ENCODE measurements at regions not wholly inside any gene's neighbourhood (a gene's known extent, or its start where the extent isn't known, plus 50 kb on each side); places are given as distances from the start of the nearest gene placed in this dataset.

GRCh38 chr16:79265701-79266100 is 334.8 kb downstream of the MAF start:
- Histone ChIP-seq H3K9me2 (replicated peaks; ENCODE audit: insufficient read depth) (no peaks in the 10 kb centered on the region), H4K20me1 (ENCODE audit: insufficient read depth, poor library complexity, severe bottlenecking) (no peaks in the 10 kb centered on the region), H3K79me2 (no peaks in the 10 kb centered on the region), H3K4me2 (no peak overlapping the region), H3K27ac (no peak overlapping the region), H3K9me3 (ENCODE audit: low read depth) (no peaks in the 10 kb centered on the region), H3K4me3 (no peak overlapping the region), H2AFZ (no peak overlapping the region), H3K36me3 (replicated peaks; ENCODE audit: insufficient read depth, low read depth) (no peaks in the 10 kb centered on the region), H3K4me1 (ENCODE audit: insufficient read depth) (no peaks in the 10 kb centered on the region), H3K27me3 (no peaks in the 10 kb centered on the region)
- TF ChIP-seq EZH2phosphoT487 (IDR thresholded peaks at IDR 0.05; ENCODE audit: low read depth, severe bottlenecking, unreplicated experiment) (no peak), CTCF (IDR thresholded peaks at IDR 0.05; ENCODE audit: poor library complexity) (no peak), EZH2 (IDR thresholded peaks at IDR 0.05; ENCODE audit: borderline replicate concordance) (no peak)
- 80% methylated on average over 4 of the region's 4 CpGs for WGBS (ENCODE audit: low lambda C conversion rate, missing lambda C conversion rate)
- DNase-seq (ENCODE audit: low spot score): no peak

DNA sequence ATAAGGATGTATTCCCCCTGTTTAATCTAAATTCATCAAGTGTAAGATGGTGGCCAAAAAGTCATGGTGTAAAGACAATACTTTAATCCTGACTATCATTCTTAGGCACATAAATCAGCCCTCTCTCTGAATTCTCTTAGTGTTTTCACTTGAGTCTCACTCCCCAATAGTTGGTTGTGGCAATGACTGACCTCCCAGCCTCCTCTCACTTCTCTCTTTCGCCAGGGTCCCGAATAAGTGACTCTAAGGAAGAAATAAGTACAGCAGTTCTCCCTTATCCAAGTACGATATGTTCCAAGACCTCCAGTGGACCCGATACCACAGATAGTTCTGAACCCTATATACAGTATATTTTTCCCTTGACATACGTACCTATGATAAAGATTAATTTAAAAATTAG is 335.3 kb downstream of the MAF start:
- DNase-seq (ENCODE audit: low spot score): no peak
- Histone ChIP-seq H3K79me2 (no peaks in the 10 kb centered on the region), H3K36me3 (replicated peaks; ENCODE audit: insufficient read depth, low read depth) (no peaks in the 10 kb centered on the region), H3K4me1 (ENCODE audit: insufficient read depth) (no peaks in the 10 kb centered on the region), H3K9me3 (ENCODE audit: low read depth) (no peaks in the 10 kb centered on the region), H3K4me2 (no peak overlapping the region), H3K27me3 (no peaks in the 10 kb centered on the region), H3K4me3 (no peak overlapping the region), H3K9me2 (replicated peaks; ENCODE audit: insufficient read depth) (no peaks in the 10 kb centered on the region), H4K20me1 (ENCODE audit: insufficient read depth, poor library complexity, severe bottlenecking) (no peaks in the 10 kb centered on the region), H2AFZ (no peak overlapping the region), H3K27ac (no peak overlapping the region)
- no peak for TF ChIP-seq EZH2phosphoT487 (IDR thresholded peaks at IDR 0.05; ENCODE audit: low read depth, severe bottlenecking, unreplicated experiment)
- TF ChIP-seq CTCF (IDR thresholded peaks at IDR 0.05; ENCODE audit: poor library complexity): no peak
- no peak for TF ChIP-seq EZH2 (IDR thresholded peaks at IDR 0.05; ENCODE audit: borderline replicate concordance)
- WGBS (ENCODE audit: low lambda C conversion rate, missing lambda C conversion rate): 87% methylated on average over 5 of the region's 5 CpGs

DNA sequence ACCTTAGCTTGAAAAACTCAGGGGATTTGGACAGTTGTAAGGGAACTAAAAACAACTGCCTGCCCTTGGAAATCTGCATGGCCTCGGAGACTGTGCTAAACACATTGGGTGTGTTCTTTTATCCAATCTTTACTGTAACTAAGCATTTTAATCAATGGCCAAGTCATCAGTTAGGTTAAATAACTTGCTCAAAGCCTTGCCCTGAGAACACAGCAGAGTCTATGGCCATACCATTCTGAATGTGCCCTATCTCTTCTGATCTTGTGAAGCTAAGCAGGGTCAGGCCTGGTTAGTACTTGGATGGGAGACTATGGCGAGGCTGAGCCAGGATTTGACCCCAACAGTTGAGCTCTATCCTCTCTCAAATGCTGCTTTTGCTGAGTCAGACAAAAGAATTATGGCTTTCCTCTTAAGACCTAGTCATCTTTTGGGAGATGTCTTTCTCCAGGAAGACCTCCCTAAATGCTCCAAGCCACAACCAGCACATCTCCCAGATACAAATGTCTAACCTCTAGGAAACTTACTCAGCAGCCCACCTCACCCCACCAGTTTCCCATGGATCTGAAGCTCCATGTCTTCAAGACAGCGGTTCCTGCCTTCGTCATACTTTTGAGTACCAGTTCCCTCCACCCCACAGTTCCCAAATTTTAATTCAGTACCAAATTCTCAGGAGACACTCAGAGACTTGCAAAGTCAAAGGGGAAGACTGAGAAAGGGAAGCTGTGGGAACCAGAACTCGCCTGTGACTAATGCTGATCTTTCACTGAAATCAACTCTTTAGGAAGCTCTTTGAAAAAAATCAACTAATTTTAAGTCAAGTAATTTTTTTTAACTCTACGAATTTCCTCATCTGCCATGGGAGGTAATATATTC is 336.1 kb downstream of the MAF start:
- WGBS (ENCODE audit: low lambda C conversion rate, missing lambda C conversion rate): 96% methylated on average over 6 of the region's 6 CpGs
- no peaks in the 10 kb centered on the region for H3K4me1 ChIP-seq (ENCODE audit: insufficient read depth)

More for the DNA sequence above, 336.1 kb downstream of the MAF start:
- Histone ChIP-seq H3K79me2 (no peaks in the 10 kb centered on the region), H3K27me3 (no peaks in the 10 kb centered on the region), H3K36me3 (replicated peaks; ENCODE audit: insufficient read depth, low read depth) (no peaks in the 10 kb centered on the region), H3K9me3 (ENCODE audit: low read depth) (no peaks in the 10 kb centered on the region), H3K27ac (no peak overlapping the region), H3K9me2 (replicated peaks; ENCODE audit: insufficient read depth) (no peaks in the 10 kb centered on the region), H3K4me2 (no peak overlapping the region), H3K4me3 (no peak overlapping the region), H4K20me1 (ENCODE audit: insufficient read depth, poor library complexity, severe bottlenecking) (no peaks in the 10 kb centered on the region), H2AFZ (no peak overlapping the region)
- TF ChIP-seq CTCF (IDR thresholded peaks at IDR 0.05; ENCODE audit: poor library complexity) (no peak), EZH2 (IDR thresholded peaks at IDR 0.05; ENCODE audit: borderline replicate concordance) (no peak), EZH2phosphoT487 (IDR thresholded peaks at IDR 0.05; ENCODE audit: low read depth, severe bottlenecking, unreplicated experiment) (no peak)
- no peak for DNase-seq (ENCODE audit: low spot score)
